ENCODE measurements at regions not wholly inside any gene's neighbourhood (a gene's known extent, or its start where the extent isn't known, plus 50 kb on each side); places are given as distances from the start of the nearest gene placed in this dataset.

DNA sequence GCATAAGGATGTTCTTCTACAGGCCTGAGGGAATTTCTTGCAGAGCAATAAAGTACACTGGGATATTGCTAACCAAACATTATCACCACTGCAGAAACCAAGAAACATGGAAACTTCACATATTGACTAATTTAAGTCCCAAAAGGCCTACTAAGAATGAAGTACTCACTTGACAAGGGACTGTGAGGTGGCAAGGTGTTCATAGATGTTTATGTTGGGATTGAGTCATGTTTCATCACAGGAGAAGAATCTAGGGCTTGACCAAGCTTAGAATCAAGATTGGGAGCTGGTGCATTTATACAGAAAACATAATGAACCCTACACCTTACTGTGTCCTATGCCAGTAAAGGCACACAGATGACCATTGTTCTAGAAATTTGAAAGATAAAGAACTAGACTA is 56.7 kb upstream of the GAS1 start:
- no peak overlapping the region for H3K4me3 ChIP-seq (replicated peaks; ENCODE audit: insufficient read depth, low read length)
- H3K27ac ChIP-seq (replicated peaks), result no peak overlapping the region
- no peak for DNase-seq (ENCODE audit: low read depth in 1 of 2, low spot score in 1 of 2)
- TF ChIP-seq SPI1 (IDR thresholded peaks at IDR 0.05; ENCODE audit: borderline replicate concordance, low read depth) (no peak), GABPA (IDR thresholded peaks at IDR 0.05; ENCODE audit: low read depth) (no peak), POLR2AphosphoS5 (IDR thresholded peaks at IDR 0.05; ENCODE audit: low read depth) (no peak)
- TF ChIP-seq, protein P1, sequence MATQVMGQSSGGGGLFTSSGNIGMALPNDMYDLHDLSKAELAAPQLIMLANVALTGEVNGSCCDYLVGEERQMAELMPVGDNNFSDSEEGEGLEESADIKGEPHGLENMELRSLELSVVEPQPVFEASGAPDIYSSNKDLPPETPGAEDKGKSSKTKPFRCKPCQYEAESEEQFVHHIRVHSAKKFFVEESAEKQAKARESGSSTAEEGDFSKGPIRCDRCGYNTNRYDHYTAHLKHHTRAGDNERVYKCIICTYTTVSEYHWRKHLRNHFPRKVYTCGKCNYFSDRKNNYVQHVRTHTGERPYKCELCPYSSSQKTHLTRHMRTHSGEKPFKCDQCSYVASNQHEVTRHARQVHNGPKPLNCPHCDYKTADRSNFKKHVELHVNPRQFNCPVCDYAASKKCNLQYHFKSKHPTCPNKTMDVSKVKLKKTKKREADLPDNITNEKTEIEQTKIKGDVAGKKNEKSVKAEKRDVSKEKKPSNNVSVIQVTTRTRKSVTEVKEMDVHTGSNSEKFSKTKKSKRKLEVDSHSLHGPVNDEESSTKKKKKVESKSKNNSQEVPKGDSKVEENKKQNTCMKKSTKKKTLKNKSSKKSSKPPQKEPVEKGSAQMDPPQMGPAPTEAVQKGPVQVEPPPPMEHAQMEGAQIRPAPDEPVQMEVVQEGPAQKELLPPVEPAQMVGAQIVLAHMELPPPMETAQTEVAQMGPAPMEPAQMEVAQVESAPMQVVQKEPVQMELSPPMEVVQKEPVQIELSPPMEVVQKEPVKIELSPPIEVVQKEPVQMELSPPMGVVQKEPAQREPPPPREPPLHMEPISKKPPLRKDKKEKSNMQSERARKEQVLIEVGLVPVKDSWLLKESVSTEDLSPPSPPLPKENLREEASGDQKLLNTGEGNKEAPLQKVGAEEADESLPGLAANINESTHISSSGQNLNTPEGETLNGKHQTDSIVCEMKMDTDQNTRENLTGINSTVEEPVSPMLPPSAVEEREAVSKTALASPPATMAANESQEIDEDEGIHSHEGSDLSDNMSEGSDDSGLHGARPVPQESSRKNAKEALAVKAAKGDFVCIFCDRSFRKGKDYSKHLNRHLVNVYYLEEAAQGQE (IDR thresholded peaks at IDR 0.05; ENCODE audit: insufficient replicate concordance, low read depth), result no peak
- TF ChIP-seq, protein P2, sequence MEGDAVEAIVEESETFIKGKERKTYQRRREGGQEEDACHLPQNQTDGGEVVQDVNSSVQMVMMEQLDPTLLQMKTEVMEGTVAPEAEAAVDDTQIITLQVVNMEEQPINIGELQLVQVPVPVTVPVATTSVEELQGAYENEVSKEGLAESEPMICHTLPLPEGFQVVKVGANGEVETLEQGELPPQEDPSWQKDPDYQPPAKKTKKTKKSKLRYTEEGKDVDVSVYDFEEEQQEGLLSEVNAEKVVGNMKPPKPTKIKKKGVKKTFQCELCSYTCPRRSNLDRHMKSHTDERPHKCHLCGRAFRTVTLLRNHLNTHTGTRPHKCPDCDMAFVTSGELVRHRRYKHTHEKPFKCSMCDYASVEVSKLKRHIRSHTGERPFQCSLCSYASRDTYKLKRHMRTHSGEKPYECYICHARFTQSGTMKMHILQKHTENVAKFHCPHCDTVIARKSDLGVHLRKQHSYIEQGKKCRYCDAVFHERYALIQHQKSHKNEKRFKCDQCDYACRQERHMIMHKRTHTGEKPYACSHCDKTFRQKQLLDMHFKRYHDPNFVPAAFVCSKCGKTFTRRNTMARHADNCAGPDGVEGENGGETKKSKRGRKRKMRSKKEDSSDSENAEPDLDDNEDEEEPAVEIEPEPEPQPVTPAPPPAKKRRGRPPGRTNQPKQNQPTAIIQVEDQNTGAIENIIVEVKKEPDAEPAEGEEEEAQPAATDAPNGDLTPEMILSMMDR (IDR thresholded peaks at IDR 0.05; ENCODE audit: insufficient read depth, low read length), result no peak
- H3K27me3 ChIP-seq (ENCODE audit: insufficient read depth, poor library complexity, severe bottlenecking), result no peaks in the 10 kb centered on the region

DNA sequence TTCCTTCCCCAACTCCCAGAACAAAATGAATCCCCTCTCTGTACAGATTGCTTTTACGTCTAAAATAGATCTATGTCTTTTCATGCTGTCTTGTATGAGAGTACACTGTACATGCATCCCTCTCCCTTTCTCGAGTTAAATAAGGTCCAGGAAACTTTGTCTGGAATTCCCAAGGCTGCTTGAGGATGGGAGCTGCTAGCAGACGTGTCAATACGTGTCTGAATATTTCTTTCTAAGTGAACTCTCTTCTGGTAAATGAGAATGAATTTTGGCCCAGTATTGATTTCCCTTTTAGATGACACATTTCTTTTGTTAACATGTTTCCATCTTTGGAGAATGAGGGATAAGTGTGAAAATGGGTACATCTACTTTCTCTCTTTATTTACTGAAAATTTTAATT is 59.6 kb upstream of the GAS1 start:
- H3K4me3 ChIP-seq (replicated peaks; ENCODE audit: insufficient read depth, low read length), result no peak overlapping the region
- H3K27me3 ChIP-seq (ENCODE audit: insufficient read depth, poor library complexity, severe bottlenecking), result no peaks in the 10 kb centered on the region
- no peak overlapping the region for H3K27ac ChIP-seq (replicated peaks)
- no peak for DNase-seq (ENCODE audit: low read depth in 1 of 2, low spot score in 1 of 2)
- TF ChIP-seq, protein P1 (IDR thresholded peaks at IDR 0.05; ENCODE audit: insufficient replicate concordance, low read depth), result no peak
- TF ChIP-seq POLR2AphosphoS5 (IDR thresholded peaks at IDR 0.05; ENCODE audit: low read depth) (no peak), SPI1 (IDR thresholded peaks at IDR 0.05; ENCODE audit: borderline replicate concordance, low read depth) (no peak), GABPA (IDR thresholded peaks at IDR 0.05; ENCODE audit: low read depth) (no peak)
- TF ChIP-seq, protein P2 (IDR thresholded peaks at IDR 0.05; ENCODE audit: insufficient read depth, low read length), result no peak

DNA sequence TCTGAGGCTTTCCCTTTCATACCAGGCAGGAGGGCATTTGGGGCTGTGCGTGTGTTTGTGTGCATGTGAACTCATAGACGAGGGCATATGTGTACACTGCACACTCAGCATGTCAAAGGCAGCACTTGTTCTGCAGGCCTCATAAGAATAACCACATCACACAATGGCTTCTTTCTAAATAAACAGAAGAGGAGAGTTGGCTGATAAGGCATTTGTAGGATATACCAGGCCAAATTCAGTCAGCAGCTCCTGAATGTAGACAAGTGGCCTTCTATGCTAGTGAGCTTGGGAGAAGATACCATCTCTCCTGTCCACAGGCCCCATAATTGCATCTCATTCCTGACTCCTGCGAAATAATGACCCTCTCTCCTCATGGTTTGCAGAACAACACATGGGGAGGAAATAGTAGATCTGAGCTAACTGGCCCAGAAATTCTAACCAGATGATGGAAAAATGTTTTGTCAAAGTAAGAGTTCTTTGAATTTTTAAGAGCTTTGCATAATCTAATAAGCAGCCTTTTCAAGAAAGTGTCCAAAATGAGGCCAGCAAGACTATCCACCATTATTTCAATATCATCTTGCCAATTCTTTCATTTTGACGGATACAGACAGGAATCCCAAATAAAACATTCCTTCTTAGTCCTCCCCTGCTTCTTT is 60.5 kb upstream of the GAS1 start:
- Histone ChIP-seq H3K27ac (replicated peaks) (no peak overlapping the region), H3K27me3 (ENCODE audit: insufficient read depth, poor library complexity, severe bottlenecking) (no peaks in the 10 kb centered on the region), H3K4me3 (replicated peaks; ENCODE audit: insufficient read depth, low read length) (no peak overlapping the region)
- TF ChIP-seq, protein P2 (IDR thresholded peaks at IDR 0.05; ENCODE audit: insufficient read depth, low read length), result no peak
- TF ChIP-seq, protein P1 (IDR thresholded peaks at IDR 0.05; ENCODE audit: insufficient replicate concordance, low read depth), result no peak
- TF ChIP-seq GABPA (IDR thresholded peaks at IDR 0.05; ENCODE audit: low read depth) (no peak), POLR2AphosphoS5 (IDR thresholded peaks at IDR 0.05; ENCODE audit: low read depth) (no peak), SPI1 (IDR thresholded peaks at IDR 0.05; ENCODE audit: borderline replicate concordance, low read depth) (no peak)
- no peak for DNase-seq (ENCODE audit: low read depth in 1 of 2, low spot score in 1 of 2)
